GM19395 (cell line): ENCODE measurements at regions not wholly inside any gene's neighbourhood (a gene's known extent, or its start where the extent isn't known, plus 50 kb on each side); places are given as distances from the start of the nearest gene placed in this dataset.

ENCODE experiments used
- ATAC-seq: cut with Tn5 transposase; IDR thresholded peaks from one replicate; pipeline ENCODE4 v1.9.1; 2021; ENCODE audit warnings: mild to moderate bottlenecking, moderate library complexity; ENCODE audit not compliant: unreplicated experiment

- no peak for ATAC-seq
Observed at GRCh38 chr4:53654300-53654758, 63.0 kb upstream of the LNX1 start.

- peak; percentile 68 for ATAC-seq
Observed at GRCh38 chr4:53653484-53654053, 62.3 kb upstream of the LNX1 start.

GRCh38 chr4:53651156-53651735, 60.0 kb upstream of the LNX1 start:
- ATAC-seq, result no peak

- no peak for ATAC-seq
Observed at GRCh38 chr4:53649357-53649756, 58.1 kb upstream of the LNX1 start.

GRCh38 chr4:53647547-53647946, 56.3 kb upstream of the LNX1 start:
- peak; percentile 79 for ATAC-seq

- ATAC-seq, result no peak
Observed at GRCh38 chr4:53646795-53647194, 55.5 kb upstream of the LNX1 start.

- ATAC-seq, result no peak
Observed at GRCh38 chr4:53645108-53645507, 53.8 kb upstream of the LNX1 start.

GRCh38 chr4:53644607-53645006, 53.3 kb upstream of the LNX1 start:
- ATAC-seq, result no peak
